HL-60/S4 (cell line): ENCODE measurements at regions not wholly inside any gene's neighbourhood (a gene's known extent, or its start where the extent isn't known, plus 50 kb on each side); places are given as distances from the start of the nearest gene placed in this dataset.

Experiments
- in situ Hi-C: fragments of 300-500 bp; cut with MboI; formaldehyde crosslinking; loops from 2 replicates; pipeline ENCODE4 v1.14.3; 2022; ENCODE audit warnings: low sequenced_read_pairs

GRCh38 chr9:38233796-38234355 is 158.6 kb upstream of the ALDH1B1 start:
- in situ Hi-C loops = no loop called here

GRCh38 chr9:38233343-38233742 is 159.2 kb upstream of the ALDH1B1 start:
- in situ Hi-C loops = no loop called here

- in situ Hi-C loops = no loop called here
These were observed 159.6 kb upstream of the ALDH1B1 start for GRCh38 chr9:38232895-38233294.

GRCh38 chr9:38229504-38230155 is 160.6 kb upstream of the SHB start:
- in situ Hi-C loops = no loop called here

GRCh38 chr9:38229104-38229500 is 160.1 kb upstream of the SHB start:
- in situ Hi-C loops = no loop called here

GRCh38 chr9:38228331-38229103 is 159.5 kb upstream of the SHB start:
- in situ Hi-C loops = no loop called here

- in situ Hi-C loops = no loop called here
These were observed 158.6 kb upstream of the SHB start for GRCh38 chr9:38227656-38228055.

- in situ Hi-C loops = no loop called here
These were observed 158.1 kb upstream of the SHB start for GRCh38 chr9:38227061-38227540.

GRCh38 chr9:38226491-38226951 is 157.5 kb upstream of the SHB start:
- in situ Hi-C loops = no loop called here

GRCh38 chr9:38224941-38225340 is 155.9 kb upstream of the SHB start:
- in situ Hi-C loops = no loop called here

GRCh38 chr9:38216572-38216971 is 147.5 kb upstream of the SHB start:
- in situ Hi-C loops = no loop called here

- in situ Hi-C loops = no loop called here
These were observed 146.4 kb upstream of the SHB start for GRCh38 chr9:38215465-38215864.

- in situ Hi-C loops = no loop called here
These were observed 145.4 kb upstream of the SHB start for GRCh38 chr9:38214432-38214831.

- in situ Hi-C loops = no loop called here
These were observed 144.7 kb upstream of the SHB start for GRCh38 chr9:38213631-38214299.

- in situ Hi-C loops = no loop called here
These were observed 143.0 kb upstream of the SHB start for GRCh38 chr9:38212016-38212415.

- in situ Hi-C loops = no loop called here
These were observed 142.0 kb upstream of the SHB start for GRCh38 chr9:38211002-38211401.

GRCh38 chr9:38208206-38208901 is 139.3 kb upstream of the SHB start:
- in situ Hi-C loops = no loop called here

- in situ Hi-C loops = no loop called here
These were observed 138.3 kb upstream of the SHB start for GRCh38 chr9:38207247-38207778.

- in situ Hi-C loops = no loop called here
These were observed 136.3 kb upstream of the SHB start for GRCh38 chr9:38205279-38205678.

GRCh38 chr9:38202336-38202938 is 133.4 kb upstream of the SHB start:
- in situ Hi-C loops = no loop called here
